ENCODE measurements at regions not wholly inside any gene's neighbourhood (a gene's known extent, or its start where the extent isn't known, plus 50 kb on each side); places are given as distances from the start of the nearest gene placed in this dataset.

- Histone ChIP-seq H2BK5ac (ENCODE audit: low read depth, low read length) (peak overlapping the region; percentile 5; the same call in 1 of the 2 replicates), H3K79me1 (ENCODE audit: low read depth, low read length) (no peaks in the 10 kb centered on the region), H3K9me3 (ENCODE audit: insufficient read depth in 2 of 2, low read depth in 1 of 2, low read length in 1 of 2) (no peaks in the 10 kb centered on the region), H3K79me2 (ENCODE audit: control insufficient read depth in 1 of 2, insufficient read depth in 2 of 2, low read length in 2 of 2) (no peaks in the 10 kb centered on the region), H4K5ac (ENCODE audit: insufficient read length, low read depth, low read length) (no peak overlapping the region), H2AK5ac (ENCODE audit: low read depth, low read length) (no peak overlapping the region), H3K4ac (replicated peaks; ENCODE audit: insufficient read length, low read depth, low read length) (no peak overlapping the region), H2BK12ac (ENCODE audit: low read depth, low read length) (no peak overlapping the region), H3K27me3 (replicated peaks in 1 of 4; ENCODE audit: control insufficient read depth in 3 of 4, extremely low read depth in 1 of 4, insufficient read depth in 3 of 4, low read length in 3 of 4) (no peaks in the 10 kb centered on the region), H2AFZ (ENCODE audit: low read length) (no peak overlapping the region), H2BK20ac (ENCODE audit: low read length) (no peak overlapping the region), H3K4me1 (replicated peaks in 1 of 4; ENCODE audit: control insufficient read depth in 3 of 4, insufficient read depth in 4 of 4, low read length in 3 of 4) (peaks cover 5 to 12% (median 10%) of the 10 kb centered on the region in 4 experiments), H3K23me2 (ENCODE audit: low read depth, low read length) (no peaks in the 10 kb centered on the region), H3K23ac (ENCODE audit: insufficient read length) (no peak overlapping the region), H3K18ac (ENCODE audit: extremely low read depth, low read length) (peak overlapping the region; percentile 24; the same call in 1 of the 2 replicates), H2BK120ac (replicated peaks; ENCODE audit: low read depth, low read length) (no peak overlapping the region), H3K4me3 (ENCODE audit: extremely low read depth in 1 of 4, insufficient read depth in 2 of 4, low read depth in 3 of 4, low read length in 4 of 4) (no peak overlapping the region), H3K9ac (replicated peaks in 1 of 4; ENCODE audit: extremely low read depth in 1 of 4, low read depth in 3 of 4, low read length in 3 of 4) (no peak overlapping the region), H3K27ac (ENCODE audit: low read depth, low read length) (no peak overlapping the region), H3K56ac (replicated peaks; ENCODE audit: insufficient read length, low read depth, low read length) (no peak overlapping the region), H4K20me1 (replicated peaks in 1 of 2; ENCODE audit: control insufficient read depth in 1 of 2, insufficient read depth in 2 of 2, low read length in 2 of 2) (no peaks in the 10 kb centered on the region), H4K8ac (ENCODE audit: extremely low read depth, insufficient read depth, low read length) (no peak overlapping the region), H2BK15ac (ENCODE audit: low read length) (no peak overlapping the region), H3K14ac (ENCODE audit: insufficient read length) (no peak overlapping the region), H3K4me2 (ENCODE audit: insufficient read depth in 1 of 2, low read depth in 2 of 2, low read length in 2 of 2) (no peak overlapping the region), H4K91ac (replicated peaks; ENCODE audit: insufficient read length, low read length) (no peak overlapping the region), H3K36me3 (ENCODE audit: control insufficient read depth in 2 of 4, insufficient read depth in 4 of 4, low read length in 3 of 4) (no peaks in the 10 kb centered on the region)
- FAIRE-seq (no peak), DNase-seq (ENCODE audit: low read depth in 1 of 2, low spot score in 2 of 2) (no peak)
- CTCF ChIA-PET (ENCODE audit: partially characterized antibody), result interaction anchor here (0.7 to 4.6 kb wide), 33 partner anchors 7 to 1764 kb away, joined by 3 to 29 read pairs (median 5); no protein-coding TSS in a partner anchor
- POLR2A ChIA-PET (ENCODE audit: partially characterized antibody), result interaction anchor here (0.8 kb wide), 1 partner anchor 10 kb away, joined by 3 read pairs; no protein-coding TSS in a partner anchor
- 90% methylated on average over 11 of the region's 11 CpGs; no CpG with 5 or more reads in 1 of the 2 experiments for WGBS, 2 experiments (ENCODE audit: extremely low coverage in 1 of 2, insufficient coverage in 1 of 2, insufficient read length in 1 of 2, insufficient replicate concordance in 2 of 2, low coverage in 1 of 2, low lambda C conversion rate in 2 of 2, missing lambda C conversion rate in 1 of 2)
- TF ChIP-seq GABPA (IDR thresholded peaks at IDR 0.05; ENCODE audit: borderline replicate concordance, insufficient read depth, low read length), result no peak
- no peak for TF ChIP-seq EGR1 (IDR thresholded peaks at IDR 0.05; ENCODE audit: borderline replicate concordance, low read depth, low read length)
- TF ChIP-seq EZH2 (IDR thresholded peaks at IDR 0.05; ENCODE audit: low read depth, low read length, severe bottlenecking), result no peak
- TF ChIP-seq TCF12 (IDR thresholded peaks at IDR 0.05; ENCODE audit: low read depth, low read length), result no peak
- no peak for TF ChIP-seq ZNF274 (IDR thresholded peaks at IDR 0.05; ENCODE audit: borderline replicate concordance, extremely low read depth, low read length)
- no peak for TF ChIP-seq GTF2F1 (IDR thresholded peaks at IDR 0.05; ENCODE audit: borderline replicate concordance, low read depth, low read length)
- no peak for TF ChIP-seq SIN3A (conservative IDR thresholded peaks at IDR 0.05 in 1 of 2, IDR thresholded peaks at IDR 0.05 in 1 of 2; ENCODE audit: low read depth in 1 of 2, low read length in 2 of 2)
- no peak for TF ChIP-seq NRF1 (IDR thresholded peaks at IDR 0.05; ENCODE audit: low read depth, low read length)
- no peak for TF ChIP-seq BCL11A (IDR thresholded peaks at IDR 0.05; ENCODE audit: low read depth in 2 of 2, low read length in 2 of 2)
- TF ChIP-seq RBBP5 (IDR thresholded peaks at IDR 0.05; ENCODE audit: borderline replicate concordance, low read depth, low read length), result no peak
- TF ChIP-seq SIRT6 (IDR thresholded peaks at IDR 0.05; ENCODE audit: low read length), result no peak
- no peak for TF ChIP-seq CBX5 (IDR thresholded peaks at IDR 0.05; ENCODE audit: low read depth, low read length)
Observed at GRCh38 chr2:15749460-15750432, 158.1 kb downstream of the DDX1 start.
